GM18511 (cell line): ENCODE measurements at regions not wholly inside any gene's neighbourhood (a gene's known extent, or its start where the extent isn't known, plus 50 kb on each side); places are given as distances from the start of the nearest gene placed in this dataset.

Experiments
- ATAC-seq: cut with Tn5 transposase; IDR thresholded peaks from one replicate; pipeline ENCODE4 v1.9.1; 2021; ENCODE audit warnings: mild to moderate bottlenecking, moderate library complexity; ENCODE audit not compliant: unreplicated experiment

DNA sequence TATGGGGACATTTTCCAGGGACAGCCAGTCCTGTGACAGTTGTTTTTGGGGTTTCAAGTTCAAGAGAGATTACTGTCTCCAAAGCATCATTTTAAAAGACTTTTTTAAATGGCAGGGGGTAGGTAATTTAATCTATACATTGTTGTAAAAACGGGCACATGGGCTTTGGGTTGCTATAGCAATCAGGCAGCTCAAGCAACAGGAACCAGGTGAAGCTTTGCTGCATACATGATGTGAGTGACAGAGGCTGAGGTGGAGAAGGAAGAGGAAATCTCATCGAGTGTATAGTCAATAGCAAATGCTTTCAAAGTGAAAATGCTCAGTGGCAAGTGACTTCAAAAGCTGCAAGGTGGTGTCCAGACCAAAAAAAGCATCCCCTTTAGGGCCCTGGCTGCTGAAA lies 277.4 kb upstream of the JAG1 start:
- ATAC-seq, result no peak

DNA sequence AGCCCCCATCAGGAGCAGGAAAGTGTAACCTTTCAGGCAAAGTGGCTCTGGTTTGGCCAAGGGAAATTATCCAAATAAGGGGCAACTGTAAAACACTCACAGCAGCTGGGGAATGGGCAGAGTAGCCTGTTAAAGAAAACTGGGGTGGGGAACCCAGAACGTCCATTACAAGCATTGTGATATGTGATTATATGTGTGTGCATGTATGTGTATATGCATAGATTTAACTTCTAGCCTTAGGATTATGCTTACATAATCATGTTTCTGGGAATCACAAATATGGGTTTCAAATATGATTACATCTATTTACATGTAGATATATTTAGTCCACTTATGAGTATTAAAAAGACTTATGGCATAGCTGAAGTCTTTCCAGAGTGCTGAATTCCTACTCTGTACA lies 278.1 kb upstream of the JAG1 start:
- no peak for ATAC-seq

DNA sequence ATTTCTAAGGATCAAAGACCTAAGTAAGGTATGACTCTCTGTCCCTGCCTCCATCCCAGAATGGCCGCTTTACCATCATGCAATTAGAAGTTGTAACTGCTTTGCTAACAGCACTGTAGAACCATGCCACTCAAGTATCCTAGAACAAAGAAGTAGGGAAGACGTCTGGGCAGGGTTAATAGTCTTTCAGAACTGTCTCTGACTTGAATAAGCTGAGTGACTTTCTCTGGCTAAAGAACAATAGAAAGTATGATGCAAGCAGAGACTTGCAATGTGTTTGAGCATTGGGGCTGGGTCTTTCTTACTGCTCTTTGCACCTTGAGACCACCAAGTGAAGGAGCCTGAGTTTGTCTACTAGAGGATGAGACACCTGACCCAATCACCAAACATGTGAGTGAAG lies 279.6 kb upstream of the JAG1 start:
- ATAC-seq, result no peak

DNA sequence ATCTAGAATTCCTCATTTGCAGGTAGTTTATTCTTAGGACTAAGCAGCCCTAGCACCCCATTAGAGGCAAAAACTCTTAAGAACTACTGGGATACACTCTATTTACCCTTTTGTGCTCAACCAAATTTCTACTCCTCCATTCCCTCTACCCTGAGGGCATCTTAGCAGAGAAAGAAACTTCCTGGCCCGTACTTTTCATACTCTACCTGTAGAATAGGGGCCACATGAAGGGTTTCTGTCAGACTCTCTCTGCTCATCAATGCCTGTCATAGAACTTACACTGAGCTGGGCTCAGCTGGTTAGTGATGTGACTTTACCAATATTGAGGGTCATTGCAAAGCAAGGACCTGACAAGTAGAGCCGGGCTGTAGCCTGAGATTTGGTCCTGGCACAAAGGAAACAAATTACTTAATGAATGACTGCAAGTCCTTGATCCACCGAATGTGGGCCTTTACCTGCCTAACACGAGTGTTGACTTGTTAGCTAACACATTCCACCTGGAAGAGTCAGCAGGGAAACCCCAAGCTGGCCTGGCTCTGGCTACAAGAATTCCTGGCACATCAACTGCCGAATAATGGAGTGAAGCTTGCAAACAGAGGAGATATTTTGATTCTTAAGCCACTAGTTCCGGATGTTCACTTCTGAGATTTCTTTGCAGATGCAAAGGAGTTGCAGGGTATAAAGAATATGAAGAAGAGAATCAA lies 280.5 kb upstream of the JAG1 start:
- no peak for ATAC-seq

DNA sequence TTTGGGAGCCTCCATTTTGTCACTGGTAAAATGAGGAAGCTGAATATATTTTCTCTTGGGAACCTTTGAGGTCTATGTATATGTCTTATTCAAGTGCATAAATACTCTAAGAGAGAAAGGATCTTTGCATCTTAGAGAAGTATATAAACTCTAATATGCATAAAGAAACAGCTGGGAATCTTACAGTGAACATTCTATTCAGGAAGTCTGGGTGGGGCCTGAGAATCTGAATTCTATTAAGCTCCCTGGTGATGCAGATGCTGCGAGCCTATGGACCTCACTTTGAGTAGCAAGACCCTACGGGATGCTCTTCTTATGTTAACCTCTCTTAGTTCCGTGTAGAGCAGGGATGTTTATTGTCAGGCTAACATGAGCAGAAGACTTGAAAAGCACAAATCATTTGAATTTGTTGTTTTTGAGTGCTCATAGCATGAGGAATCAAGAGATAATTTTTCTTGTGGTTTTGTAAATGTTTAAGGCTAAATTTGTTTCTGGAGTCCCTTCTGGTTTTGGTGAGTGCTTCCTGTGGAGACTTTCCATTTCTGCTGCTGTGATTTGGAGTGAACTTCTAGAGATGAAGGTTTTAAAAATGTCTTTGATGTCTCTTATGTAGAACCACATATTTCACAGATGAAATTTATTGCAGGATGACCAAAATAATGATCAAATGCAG lies 281.2 kb upstream of the JAG1 start:
- no peak for ATAC-seq

DNA sequence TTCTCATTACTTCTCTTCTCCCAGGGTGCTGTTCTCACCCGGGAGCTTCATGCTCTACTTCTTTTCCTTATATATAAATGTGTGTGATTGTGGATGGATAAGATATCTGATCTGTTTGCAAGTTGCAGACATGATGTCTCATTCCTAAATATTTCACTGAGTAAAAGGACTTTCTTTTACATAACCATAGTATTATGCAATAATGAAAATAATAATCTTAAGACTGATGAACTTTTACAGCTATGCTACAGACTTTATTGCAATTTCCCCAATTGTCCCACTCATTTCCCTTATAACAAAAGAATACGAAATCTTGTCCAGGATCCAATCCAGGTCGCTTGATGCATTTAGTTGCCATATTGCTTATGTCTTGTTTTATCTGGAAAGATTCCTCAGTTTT lies 284.5 kb upstream of the JAG1 start:
- ATAC-seq, result no peak

DNA sequence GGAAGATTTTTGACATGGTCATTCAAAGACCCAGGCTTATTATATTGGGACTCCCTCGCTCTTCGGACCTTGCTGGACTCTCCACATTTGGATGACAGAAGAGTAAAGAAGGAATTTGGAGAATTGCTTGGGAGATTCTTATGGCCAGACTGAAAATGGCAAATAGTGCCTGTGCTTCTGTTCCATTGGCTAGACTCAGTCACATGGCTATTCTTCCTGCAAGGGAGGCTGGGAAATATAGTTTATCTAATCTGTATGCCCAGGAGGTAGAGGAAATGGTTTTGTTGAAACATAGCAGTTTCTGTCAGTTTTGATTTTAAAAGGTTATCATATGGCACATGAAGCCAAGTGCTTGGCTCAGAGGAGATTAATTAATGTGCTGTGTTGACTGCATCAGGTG lies 286.6 kb upstream of the JAG1 start:
- no peak for ATAC-seq

DNA sequence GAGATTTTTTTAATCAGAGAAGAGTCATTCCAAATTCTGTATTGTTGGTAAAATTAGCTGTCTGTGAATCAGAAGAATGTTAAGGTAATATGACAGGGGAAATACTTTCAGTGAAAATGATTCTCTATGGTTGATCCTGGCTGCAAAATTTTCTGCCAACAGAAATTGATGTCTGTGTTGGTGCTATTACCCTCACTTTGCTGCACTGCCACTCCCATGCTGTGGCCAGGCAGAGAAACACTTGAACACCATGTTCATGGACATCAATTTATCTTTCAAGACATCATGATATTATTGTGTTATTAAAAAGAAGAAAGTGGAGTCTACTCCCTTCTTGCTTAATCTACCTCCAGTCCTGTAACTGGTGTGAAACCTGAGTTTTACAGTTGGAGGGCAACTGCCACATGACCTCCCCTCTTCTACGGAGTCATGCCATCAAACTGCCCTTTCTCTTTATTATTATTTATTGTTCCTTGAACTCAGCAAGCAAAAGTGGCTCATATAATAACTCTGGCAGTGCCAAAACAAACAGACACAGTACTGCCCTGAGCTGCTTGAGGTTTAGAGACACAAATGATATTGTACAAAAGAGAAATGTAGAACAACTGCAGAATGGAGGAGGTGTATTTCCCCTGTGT lies 288.0 kb upstream of the JAG1 start:
- ATAC-seq, result no peak

DNA sequence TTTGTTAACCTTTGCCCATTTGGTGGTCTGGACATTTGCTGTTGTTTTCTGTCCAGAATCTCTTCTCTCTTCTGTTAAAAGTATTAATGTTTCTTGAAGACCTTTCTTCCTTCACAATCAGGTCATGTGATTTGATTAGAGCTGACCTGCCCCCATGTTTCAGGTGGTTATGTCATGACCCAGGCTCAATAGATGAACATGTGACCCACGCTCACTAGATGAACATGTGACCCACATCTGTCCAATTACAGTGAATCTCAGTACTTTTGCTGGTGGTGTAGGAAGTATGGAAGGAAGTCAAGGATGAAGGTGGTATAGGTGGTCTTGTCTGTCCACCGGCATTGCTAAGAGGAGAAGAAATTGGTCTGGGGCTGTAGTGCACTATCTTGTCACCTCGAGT lies 289.1 kb upstream of the JAG1 start:
- ATAC-seq, result no peak

DNA sequence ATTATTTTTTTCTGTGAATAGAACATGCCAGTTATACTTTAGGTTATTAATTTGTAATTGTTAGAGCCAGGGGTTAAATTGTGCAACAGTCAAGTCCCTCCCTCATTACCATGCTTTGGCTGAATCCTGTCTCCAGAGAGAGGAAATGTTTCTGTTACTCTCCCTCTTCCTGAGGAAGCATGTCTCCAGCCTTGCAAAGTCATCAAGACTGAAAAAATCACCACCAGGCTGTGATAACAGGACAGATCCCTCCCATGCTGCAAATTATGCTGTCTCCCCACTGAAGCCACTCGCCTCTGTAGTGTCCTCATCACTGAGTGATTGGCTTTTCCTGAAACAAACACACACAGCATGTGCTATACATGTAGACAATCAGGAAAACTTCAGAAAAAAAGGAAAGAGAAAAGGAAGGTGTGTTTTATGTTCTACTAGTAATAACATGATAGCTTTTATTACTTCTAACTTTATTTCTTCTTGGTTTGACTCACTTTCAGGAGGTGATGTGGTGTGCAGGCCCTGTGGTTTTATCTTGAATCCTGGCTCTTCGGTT lies 290.0 kb upstream of the JAG1 start:
- ATAC-seq, result no peak

DNA sequence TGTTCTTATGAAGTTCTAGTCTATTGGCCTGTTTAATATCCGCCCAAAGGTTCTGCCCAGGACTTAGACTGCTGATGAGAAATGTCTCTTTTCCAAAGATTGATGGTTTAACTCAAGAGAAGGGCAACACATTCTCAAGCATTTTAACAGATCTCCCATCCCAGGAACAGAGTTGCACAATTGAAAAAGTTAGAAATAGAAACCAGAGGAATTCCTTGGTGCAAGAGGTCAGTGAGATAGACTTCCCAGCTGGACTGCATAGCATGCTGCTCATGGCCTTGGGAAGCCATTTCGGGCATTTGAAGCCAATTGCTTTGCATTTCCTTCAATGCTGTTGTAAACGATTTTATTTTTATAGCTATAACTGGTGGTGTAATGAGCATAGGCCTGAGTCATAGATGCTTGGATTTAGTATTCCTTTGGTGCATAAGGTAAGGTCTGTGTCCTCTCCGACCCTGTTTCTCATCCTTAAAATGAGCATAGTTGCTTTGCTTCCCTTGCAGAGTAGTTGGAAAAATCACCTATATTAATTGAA lies 292.2 kb upstream of the JAG1 start:
- ATAC-seq, result no peak

DNA sequence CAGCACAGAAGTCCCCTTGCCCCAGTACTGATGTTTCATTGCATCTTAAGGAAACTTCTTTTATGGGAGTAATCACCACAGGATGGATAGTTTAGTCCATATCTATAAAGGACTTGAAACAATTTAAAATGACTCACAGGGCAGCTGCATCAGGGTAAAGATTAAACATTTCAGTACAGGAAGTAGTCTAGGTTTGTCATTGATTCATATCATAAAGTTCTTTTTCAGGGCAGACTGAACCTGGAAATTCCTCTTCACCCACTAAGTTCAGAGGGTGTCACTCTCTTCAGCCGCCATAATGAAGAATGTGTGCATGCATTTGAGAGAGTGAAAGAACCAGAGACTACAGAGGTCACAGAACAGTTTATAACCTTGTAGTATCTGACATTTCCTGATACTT lies 296.3 kb upstream of the JAG1 start:
- no peak for ATAC-seq

DNA sequence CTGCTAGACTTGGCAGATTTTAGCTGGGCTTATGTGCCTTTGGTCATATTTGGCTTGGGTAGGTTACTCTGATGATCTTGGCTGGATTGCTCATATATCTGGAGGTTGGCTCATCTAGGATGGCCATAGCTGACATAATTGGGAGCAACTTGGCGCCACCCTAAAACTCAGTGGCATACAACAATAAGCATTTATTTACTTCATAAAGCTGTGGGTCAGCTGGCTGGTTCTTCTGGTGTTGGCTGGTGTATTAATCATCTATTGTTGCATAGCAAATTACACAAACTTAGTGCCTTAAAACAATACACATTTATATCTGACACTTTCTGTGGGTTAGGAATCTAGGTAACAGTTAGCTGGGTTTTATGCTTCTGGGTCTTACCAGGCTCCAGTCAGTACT lies 297.3 kb upstream of the JAG1 start:
- no peak for ATAC-seq

DNA sequence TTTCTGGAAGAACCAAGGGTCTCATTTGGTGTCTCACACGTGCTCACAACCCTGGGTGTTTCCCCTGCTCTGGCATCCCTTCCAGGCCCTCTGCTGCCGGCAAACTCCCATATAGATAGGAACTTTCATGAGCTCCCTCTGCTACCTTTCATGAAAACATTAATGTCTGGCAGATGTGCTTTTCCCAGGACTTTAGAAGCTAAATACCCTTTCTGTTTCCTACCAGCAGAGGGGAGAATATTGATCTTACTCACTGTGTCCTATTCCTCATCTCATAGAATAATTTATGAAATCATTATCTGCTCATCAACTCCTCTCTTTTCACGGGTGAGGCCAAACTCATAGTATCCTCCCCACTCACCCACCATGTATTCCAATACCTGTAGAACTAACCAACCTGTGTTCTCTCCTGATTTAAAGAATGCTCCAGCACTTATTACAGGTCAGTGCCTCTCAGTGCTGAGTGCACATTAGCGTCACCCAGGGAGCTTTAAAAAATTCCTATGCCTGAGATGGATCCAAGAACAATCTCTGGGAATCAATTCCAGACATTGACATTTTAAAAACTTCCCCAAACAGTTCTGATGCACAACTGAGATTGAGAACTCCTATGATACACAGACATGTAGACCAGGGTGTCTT lies 298.5 kb upstream of the JAG1 start:
- ATAC-seq, result no peak

DNA sequence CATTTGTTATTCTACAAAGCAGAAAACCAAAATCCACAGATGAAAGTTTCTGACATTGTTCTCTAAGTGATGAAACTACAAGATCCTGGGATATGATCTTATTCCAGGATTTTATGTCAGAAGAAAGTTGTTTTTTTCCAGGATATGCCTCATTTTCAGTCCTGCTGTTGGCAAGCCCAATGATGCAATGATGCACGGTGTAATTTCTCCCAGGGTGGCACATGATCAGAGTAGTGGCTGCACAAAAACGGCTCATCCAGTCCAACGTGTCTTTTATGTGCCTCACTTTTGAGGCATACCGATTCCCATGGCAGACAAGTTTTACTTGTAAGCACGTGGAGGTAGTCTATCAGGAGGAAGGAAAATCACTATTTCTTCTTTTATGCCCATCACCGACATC lies 302.3 kb upstream of the JAG1 start:
- ATAC-seq, result no peak

DNA sequence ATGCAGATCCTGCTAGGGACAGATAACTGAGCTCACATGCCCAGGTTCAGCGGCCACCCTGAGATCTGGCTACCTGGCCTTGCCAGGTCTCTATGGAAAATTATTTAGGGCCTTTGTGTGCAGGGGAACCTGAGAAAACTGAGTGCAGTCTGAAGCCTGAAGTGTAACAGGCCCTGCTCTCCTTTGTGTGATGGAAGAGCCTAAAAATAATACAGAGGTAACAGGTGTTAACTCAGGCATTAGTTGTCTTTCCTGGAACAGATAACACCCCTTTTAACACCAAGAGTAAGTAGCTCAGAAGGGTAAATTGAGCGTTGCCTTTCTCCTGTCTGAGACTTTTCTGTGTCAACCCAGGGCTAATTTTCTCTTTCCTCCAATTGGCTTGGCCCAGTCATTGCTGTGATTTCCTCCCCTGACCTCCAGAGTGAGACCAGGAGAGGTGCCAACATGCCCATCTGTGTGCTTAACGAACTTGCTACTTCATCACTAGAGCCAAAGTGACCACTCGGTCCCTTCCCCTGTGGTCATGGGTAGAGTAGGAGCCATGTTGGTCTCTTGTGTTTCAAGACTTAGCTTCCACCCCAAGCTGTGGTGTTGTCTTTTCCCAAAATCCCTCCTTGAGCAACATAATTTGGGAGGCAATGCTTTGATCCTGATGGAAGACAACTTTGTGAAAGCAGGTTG lies 304.4 kb upstream of the JAG1 start:
- ATAC-seq, result no peak

DNA sequence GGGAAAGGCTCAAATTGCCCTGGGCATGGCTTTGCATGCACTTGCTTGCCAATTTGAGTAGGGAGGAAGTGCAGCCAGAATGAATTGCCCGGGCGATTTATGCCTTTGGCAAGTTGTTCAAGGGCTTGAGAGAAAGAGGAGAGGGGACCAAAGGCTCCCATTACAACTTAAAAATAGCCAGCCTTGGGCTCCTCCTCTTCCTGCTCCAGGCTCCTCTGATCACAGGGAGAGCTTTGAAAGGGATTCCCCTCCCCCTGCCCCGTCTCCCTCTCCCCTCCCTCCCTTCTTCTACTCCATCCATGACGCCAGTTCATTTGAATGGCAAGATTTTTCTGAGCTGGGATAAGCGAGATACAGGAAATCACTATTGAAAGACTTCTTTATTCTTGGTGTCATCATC lies 304.9 kb upstream of the JAG1 start:
- no peak for ATAC-seq

DNA sequence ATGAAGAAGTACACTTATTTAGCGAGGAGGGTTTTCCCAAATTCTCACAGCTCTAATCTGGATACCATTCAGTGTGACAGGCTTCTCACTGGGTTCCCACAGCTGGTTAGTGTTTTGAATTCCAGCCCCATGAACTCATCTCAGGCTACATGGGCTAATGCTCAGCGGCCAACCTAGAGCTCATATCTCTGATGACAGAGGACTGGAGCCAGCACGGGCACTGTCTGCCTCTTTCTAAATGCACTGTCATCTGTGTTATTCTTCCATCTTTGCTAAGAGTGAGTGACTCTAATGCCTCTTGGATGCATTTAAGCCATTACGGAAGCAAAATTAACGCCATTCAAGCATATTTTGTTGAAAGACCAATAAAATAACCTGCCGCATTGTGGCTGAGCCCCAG lies 308.9 kb upstream of the JAG1 start:
- ATAC-seq, result no peak

DNA sequence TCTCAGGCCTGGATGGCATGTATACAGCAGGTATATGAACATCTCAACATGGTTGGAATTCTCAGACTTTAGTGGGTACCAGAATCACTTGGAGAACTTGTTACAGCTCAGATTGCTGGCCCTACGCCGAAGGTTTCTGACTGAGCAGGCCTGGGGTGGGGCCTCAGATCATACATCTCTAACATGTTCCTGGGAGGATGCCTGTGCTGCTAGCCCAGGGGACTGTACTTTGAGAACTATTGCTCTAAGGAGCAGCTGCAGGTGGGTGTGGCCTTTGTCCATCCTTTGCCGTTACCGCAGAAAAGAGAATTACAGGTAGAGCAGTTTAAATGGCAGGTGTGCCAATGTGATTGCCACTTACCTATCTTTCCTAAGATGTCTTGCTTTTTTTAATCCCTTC lies 310.5 kb upstream of the JAG1 start:
- no peak for ATAC-seq

DNA sequence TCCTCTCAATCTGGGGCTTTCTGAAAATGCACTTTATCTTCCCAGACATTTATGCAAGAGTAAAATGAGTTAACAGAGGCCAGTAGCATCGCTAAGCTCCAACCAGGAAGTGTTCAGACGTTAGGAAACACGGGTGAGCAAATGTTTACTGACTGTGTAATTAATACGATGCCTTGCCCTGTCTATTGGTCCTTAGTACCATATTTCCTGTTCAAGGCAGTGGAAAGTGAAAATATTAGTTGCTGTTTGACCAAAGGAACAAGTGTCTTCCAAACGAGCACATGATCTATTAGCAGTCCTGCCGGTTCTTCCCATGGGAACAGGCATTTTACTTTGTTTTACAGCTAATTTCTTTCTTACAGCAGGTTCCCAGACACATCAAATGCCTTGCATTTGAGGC lies 311.1 kb upstream of the JAG1 start:
- ATAC-seq, result no peak

DNA sequence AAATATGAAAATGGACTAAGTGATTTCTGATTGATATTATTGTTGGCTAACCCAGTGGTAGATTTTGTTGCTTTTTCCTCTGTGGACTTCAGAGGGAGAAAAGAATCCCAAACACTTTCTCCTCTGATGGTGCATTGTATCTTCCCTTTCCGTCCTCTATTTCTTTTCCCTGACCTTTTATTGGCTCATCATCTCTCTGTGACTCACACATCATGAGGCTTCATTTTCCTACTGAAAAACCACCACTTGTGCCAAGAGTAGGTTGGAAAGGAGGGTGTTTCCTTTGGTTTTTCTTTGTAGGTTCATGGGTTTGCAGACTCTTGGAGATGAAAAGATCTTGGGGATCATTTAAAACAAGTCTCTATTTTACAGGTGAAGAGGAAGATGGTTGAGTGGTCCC lies 311.7 kb upstream of the JAG1 start:
- no peak for ATAC-seq
